ENCODE measurements at regions not wholly inside any gene's neighbourhood (a gene's known extent, or its start where the extent isn't known, plus 50 kb on each side); places are given as distances from the start of the nearest gene placed in this dataset.

GRCh38 chr1:87278825-87279535 lies 49.7 kb upstream of the LMO4 start:
- DNase-seq: no peak
